ENCODE measurements at regions not wholly inside any gene's neighbourhood (a gene's known extent, or its start where the extent isn't known, plus 50 kb on each side); places are given as distances from the start of the nearest gene placed in this dataset.
"Not testable (repeated sequence)": the region's sequence is repeated elsewhere in the genome, so short reads cannot be mapped to it uniquely, and the experiment has no call there.

GRCh38 chr17:20387549-20387948 lies 79.8 kb downstream of the LGALS9B start:
- DNase-seq (ENCODE audit: low spot score) = not testable (repeated sequence)

DNA sequence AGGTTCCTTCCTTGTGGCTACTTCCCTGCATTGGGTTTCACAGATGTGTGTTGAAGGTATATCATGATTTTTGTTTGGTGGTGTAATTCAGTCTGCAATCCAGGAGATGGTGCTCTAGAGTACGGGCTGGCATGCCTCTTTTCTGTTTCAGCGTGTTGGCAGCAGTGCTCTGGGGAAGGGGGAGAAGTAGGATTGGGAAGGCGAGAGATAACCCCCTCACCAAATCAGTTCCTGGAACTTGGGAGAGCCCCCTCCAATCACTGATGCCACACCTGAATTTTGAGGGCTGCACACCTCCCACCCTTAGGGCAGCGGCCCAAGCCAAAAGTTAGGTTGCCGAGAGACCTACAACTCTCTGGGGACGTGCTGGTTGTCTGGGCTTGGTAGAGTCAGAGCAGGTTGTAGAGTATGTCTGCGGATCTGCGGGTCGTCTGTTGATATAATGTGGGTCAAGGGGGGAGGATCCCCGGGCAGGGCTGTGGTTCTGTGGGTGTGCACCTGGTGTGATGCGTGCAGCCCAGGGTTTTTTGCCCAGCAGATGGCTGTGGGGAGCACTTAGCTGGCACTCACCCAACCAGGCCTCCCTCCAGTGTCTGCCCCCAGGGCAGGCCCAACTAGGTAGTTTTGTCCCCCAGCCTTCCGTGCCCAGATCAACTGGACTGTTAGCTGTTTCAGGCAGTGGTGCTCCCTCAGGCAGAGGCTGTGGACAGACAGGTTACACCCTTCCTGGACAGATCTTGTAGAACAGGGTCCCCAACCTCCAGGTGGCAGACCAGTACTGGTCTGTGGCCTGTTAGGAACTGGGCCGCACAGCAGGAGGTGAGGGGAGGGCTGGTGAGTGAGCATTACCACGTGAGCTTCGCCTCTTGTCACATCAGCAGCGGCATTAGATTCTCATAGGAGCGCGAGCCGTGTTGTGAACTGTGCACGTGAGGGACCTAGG lies 85.7 kb downstream of the LGALS9B start:
- peak; percentile 6 for DNase-seq (ENCODE audit: low spot score)

GRCh38 chr17:20380625-20381024 lies 86.7 kb downstream of the LGALS9B start:
- not testable (repeated sequence) for DNase-seq (ENCODE audit: low spot score)

- not testable (repeated sequence) for DNase-seq (ENCODE audit: low spot score)
Measured at GRCh38 chr17:20379251-20379650, 88.1 kb downstream of the LGALS9B start.

DNA sequence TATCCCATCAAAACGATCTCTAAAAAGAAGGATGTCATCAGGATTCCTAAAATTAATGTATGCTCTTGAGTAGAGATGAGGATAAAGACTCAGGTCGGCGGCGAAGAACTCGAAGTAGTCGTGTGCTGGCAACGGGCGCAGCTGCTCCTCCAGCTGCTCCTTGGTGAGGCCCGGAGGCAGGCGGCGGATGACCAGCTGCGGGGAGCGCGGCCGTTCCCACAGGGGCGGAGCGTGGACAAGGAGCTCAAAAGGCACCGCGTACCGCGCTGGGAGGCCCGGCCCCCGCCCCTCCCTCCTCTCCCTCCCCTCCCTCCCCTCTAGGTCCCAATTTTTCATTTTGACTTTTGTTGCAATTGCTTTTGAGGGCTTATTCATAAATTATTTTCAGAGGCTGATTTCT lies 90.7 kb downstream of the LGALS9B start:
- DNase-seq (ENCODE audit: low spot score) = not testable (repeated sequence)

GRCh38 chr17:20375745-20376144 lies 91.6 kb downstream of the LGALS9B start:
- not testable (repeated sequence) for DNase-seq (ENCODE audit: low spot score)

Data from germinal center (tissue), 1 donor.